ENCODE measurements at regions not wholly inside any gene's neighbourhood (a gene's known extent, or its start where the extent isn't known, plus 50 kb on each side); places are given as distances from the start of the nearest gene placed in this dataset.

DNA sequence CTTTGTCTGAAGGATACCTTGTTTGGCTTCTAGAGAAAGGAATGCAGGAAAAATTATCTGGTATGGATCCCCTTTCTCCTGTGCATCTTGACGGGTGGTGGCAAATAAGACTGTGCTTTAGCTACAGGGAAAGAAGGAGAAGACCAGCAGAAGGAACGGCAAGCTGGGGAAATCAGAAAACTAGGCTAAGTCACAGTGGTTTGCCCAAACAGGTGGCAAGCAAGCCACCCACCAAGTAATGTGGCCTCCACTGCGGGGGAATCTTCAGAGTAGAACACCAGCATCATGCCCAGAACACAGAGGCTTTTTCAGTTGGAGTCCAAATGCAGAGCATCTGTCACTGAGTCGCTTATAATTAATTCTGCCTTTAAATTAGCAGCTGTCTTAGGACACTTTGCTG is 282.8 kb downstream of the PHF14 start:
- TF ChIP-seq, protein P1, sequence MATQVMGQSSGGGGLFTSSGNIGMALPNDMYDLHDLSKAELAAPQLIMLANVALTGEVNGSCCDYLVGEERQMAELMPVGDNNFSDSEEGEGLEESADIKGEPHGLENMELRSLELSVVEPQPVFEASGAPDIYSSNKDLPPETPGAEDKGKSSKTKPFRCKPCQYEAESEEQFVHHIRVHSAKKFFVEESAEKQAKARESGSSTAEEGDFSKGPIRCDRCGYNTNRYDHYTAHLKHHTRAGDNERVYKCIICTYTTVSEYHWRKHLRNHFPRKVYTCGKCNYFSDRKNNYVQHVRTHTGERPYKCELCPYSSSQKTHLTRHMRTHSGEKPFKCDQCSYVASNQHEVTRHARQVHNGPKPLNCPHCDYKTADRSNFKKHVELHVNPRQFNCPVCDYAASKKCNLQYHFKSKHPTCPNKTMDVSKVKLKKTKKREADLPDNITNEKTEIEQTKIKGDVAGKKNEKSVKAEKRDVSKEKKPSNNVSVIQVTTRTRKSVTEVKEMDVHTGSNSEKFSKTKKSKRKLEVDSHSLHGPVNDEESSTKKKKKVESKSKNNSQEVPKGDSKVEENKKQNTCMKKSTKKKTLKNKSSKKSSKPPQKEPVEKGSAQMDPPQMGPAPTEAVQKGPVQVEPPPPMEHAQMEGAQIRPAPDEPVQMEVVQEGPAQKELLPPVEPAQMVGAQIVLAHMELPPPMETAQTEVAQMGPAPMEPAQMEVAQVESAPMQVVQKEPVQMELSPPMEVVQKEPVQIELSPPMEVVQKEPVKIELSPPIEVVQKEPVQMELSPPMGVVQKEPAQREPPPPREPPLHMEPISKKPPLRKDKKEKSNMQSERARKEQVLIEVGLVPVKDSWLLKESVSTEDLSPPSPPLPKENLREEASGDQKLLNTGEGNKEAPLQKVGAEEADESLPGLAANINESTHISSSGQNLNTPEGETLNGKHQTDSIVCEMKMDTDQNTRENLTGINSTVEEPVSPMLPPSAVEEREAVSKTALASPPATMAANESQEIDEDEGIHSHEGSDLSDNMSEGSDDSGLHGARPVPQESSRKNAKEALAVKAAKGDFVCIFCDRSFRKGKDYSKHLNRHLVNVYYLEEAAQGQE (IDR thresholded peaks at IDR 0.05; ENCODE audit: insufficient read depth in 1 of 2, low read depth in 2 of 2, low read length in 1 of 2) = no peak
- TF ChIP-seq, protein P2, sequence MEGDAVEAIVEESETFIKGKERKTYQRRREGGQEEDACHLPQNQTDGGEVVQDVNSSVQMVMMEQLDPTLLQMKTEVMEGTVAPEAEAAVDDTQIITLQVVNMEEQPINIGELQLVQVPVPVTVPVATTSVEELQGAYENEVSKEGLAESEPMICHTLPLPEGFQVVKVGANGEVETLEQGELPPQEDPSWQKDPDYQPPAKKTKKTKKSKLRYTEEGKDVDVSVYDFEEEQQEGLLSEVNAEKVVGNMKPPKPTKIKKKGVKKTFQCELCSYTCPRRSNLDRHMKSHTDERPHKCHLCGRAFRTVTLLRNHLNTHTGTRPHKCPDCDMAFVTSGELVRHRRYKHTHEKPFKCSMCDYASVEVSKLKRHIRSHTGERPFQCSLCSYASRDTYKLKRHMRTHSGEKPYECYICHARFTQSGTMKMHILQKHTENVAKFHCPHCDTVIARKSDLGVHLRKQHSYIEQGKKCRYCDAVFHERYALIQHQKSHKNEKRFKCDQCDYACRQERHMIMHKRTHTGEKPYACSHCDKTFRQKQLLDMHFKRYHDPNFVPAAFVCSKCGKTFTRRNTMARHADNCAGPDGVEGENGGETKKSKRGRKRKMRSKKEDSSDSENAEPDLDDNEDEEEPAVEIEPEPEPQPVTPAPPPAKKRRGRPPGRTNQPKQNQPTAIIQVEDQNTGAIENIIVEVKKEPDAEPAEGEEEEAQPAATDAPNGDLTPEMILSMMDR (IDR thresholded peaks at IDR 0.05) = no peak
- no peak for TF ChIP-seq POLR2AphosphoS5 (IDR thresholded peaks at IDR 0.05; ENCODE audit: low read depth, low read length)
- no peak for TF ChIP-seq TCF7L2 (IDR thresholded peaks at IDR 0.05; ENCODE audit: low read depth, low read length)

All from Panc1 (cell line).